Colonic mucosa (tissue), 4 donors: ENCODE measurements at regions not wholly inside any gene's neighbourhood (a gene's known extent, or its start where the extent isn't known, plus 50 kb on each side); places are given as distances from the start of the nearest gene placed in this dataset.

Source experiments
- DNase-seq: peaks from one replicate; pipeline ENCODE4 v3.0.0-alpha.2; 2020
- H3K27ac ChIP-seq: fragments of 200-600 bp; one replicate; pipeline ENCODE4 v1.8.0; 2021
- H3K27me3 ChIP-seq: fragments of 200-600 bp; one replicate; pipeline ENCODE4 v1.8.0; 2021
- H3K36me3 ChIP-seq: fragments of 200-600 bp; one replicate; pipeline ENCODE4 v1.8.0; 2021
- H3K4me1 ChIP-seq: fragments of 200-600 bp; one replicate; pipeline ENCODE4 v1.8.0; 2021; ENCODE audit warnings: mild to moderate bottlenecking
- H3K4me3 ChIP-seq: fragments of 200-600 bp; one replicate; pipeline ENCODE4 v1.8.0; 2021
- H3K9ac ChIP-seq, 2 donors: one replicate each; pipeline ENCODE4 v1.7.0; 2013; ENCODE audit warnings: control low read depth in 2 of 2, low read depth in 2 of 2, low read length in 2 of 2
- H3K9me3 ChIP-seq: fragments of 200-600 bp; one replicate; pipeline ENCODE4 v1.8.0; 2021
- intact Hi-C: fragments of 100-400 bp; cut with DNase I; formaldehyde crosslinking; loops from one replicate; pipeline ENCODE4 v1.14.1; 2022
- TF ChIP-seq, protein P1 (sequence below): fragments of 200-600 bp; IDR thresholded peaks from one replicate; pipeline ENCODE4 v1.8.0; 2022; ENCODE audit warnings: antibody characterized with exemption, mild to moderate bottlenecking
- donor health status: healthy.
- donor health status: DM: no; HTN: no; CAD: no.
- donor health status: DM: no; HTN: no; CAD: no.

GRCh38 chr1:187794561-187794960 is 965.8 kb downstream of the PLA2G4A start:
- no peak overlapping the region for H3K9ac ChIP-seq
- H3K4me1 ChIP-seq: no peaks in the 10 kb centered on the region
- TF ChIP-seq, protein P1, sequence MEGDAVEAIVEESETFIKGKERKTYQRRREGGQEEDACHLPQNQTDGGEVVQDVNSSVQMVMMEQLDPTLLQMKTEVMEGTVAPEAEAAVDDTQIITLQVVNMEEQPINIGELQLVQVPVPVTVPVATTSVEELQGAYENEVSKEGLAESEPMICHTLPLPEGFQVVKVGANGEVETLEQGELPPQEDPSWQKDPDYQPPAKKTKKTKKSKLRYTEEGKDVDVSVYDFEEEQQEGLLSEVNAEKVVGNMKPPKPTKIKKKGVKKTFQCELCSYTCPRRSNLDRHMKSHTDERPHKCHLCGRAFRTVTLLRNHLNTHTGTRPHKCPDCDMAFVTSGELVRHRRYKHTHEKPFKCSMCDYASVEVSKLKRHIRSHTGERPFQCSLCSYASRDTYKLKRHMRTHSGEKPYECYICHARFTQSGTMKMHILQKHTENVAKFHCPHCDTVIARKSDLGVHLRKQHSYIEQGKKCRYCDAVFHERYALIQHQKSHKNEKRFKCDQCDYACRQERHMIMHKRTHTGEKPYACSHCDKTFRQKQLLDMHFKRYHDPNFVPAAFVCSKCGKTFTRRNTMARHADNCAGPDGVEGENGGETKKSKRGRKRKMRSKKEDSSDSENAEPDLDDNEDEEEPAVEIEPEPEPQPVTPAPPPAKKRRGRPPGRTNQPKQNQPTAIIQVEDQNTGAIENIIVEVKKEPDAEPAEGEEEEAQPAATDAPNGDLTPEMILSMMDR: no peak
- no peak for DNase-seq
- H3K4me3 ChIP-seq: no peak overlapping the region
- no peaks in the 10 kb centered on the region for H3K36me3 ChIP-seq
- H3K9me3 ChIP-seq: no peaks in the 10 kb centered on the region
- no peak overlapping the region for H3K27ac ChIP-seq
- intact Hi-C loops: no loop called here
- no peaks in the 10 kb centered on the region for H3K27me3 ChIP-seq

GRCh38 chr1:187809549-187809948 is 980.8 kb downstream of the PLA2G4A start:
- DNase-seq: no peak
- no peak overlapping the region for H3K9ac ChIP-seq
- TF ChIP-seq, protein P1: no peak

DNA sequence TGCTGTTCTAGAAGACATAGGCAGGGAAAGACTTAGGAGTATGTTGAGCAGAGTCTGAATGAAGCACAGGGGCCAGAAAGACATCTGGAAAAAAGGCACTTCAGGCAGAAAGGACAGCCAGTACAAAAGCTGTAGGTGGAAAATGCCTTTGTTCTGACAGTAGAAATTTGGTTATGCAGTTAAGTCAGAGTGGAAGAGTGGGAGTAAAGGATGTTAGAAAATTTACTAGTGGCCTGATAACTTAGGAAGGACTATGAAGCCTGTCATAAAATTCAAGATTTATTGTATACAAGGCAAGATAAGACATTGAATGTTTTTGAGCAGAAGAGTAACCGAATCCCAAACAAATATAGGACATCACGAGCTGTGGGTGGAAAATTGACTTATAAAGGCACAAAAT is 987.9 kb downstream of the PLA2G4A start:
- Histone ChIP-seq H3K9me3 (no peaks in the 10 kb centered on the region), H3K4me1 (no peaks in the 10 kb centered on the region), H3K4me3 (no peak overlapping the region), H3K27me3 (no peaks in the 10 kb centered on the region), H3K36me3 (no peaks in the 10 kb centered on the region), H3K27ac (no peak overlapping the region), H3K9ac (no peak overlapping the region)
- DNase-seq: no peak
- TF ChIP-seq, protein P1: no peak
- intact Hi-C loops: no loop called here

More at GRCh38 chr1:187809549-187809948, 980.8 kb downstream of the PLA2G4A start:
- H3K4me1 ChIP-seq: no peaks in the 10 kb centered on the region
- no peaks in the 10 kb centered on the region for H3K27me3 ChIP-seq
- H3K36me3 ChIP-seq: no peaks in the 10 kb centered on the region
- intact Hi-C loops: no loop called here
- H3K4me3 ChIP-seq: no peak overlapping the region
- H3K27ac ChIP-seq: no peak overlapping the region
- H3K9me3 ChIP-seq: no peaks in the 10 kb centered on the region

- TF ChIP-seq, protein P1: no peak
- no peaks in the 10 kb centered on the region for H3K27me3 ChIP-seq
- H3K9ac ChIP-seq: no peak overlapping the region
- no peak for DNase-seq
- no peaks in the 10 kb centered on the region for H3K4me1 ChIP-seq
- H3K36me3 ChIP-seq: no peaks in the 10 kb centered on the region
- no peak overlapping the region for H3K4me3 ChIP-seq
- H3K9me3 ChIP-seq: no peaks in the 10 kb centered on the region
- intact Hi-C loops: no loop called here
- no peak overlapping the region for H3K27ac ChIP-seq
These were observed 989.0 kb downstream of the PLA2G4A start for GRCh38 chr1:187817782-187818181.

GRCh38 chr1:187819086-187819485 is 990.3 kb downstream of the PLA2G4A start:
- no peaks in the 10 kb centered on the region for H3K36me3 ChIP-seq
- no peak for DNase-seq
- H3K9ac ChIP-seq: no peak overlapping the region
- no peaks in the 10 kb centered on the region for H3K27me3 ChIP-seq
- no peak overlapping the region for H3K27ac ChIP-seq
- H3K4me3 ChIP-seq: no peak overlapping the region
- H3K4me1 ChIP-seq: no peaks in the 10 kb centered on the region
- intact Hi-C loops: no loop called here
- TF ChIP-seq, protein P1: no peak
- no peaks in the 10 kb centered on the region for H3K9me3 ChIP-seq

DNA sequence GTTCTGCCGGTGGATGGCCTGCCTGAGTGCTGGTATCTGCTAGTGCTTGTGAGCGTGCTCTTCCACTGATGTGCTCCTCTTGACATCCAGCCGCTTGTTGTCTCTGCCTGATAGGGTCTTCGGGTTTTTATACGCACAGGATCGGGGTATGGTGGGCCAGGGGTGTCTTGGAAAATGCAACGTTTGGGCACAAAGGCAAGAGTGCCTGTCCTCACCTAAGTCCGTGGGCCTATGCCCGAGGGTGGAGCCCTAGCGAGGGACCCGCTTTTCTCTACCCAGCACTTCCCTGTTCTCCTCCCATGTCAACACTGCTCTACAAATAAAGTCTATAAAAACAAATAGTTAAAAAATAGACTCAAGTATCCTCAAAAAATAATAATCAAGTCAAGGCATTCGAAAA is 1007.8 kb downstream of the PLA2G4A start:
- Histone ChIP-seq H3K4me1 (no peaks in the 10 kb centered on the region), H3K9me3 (no peaks in the 10 kb centered on the region), H3K4me3 (no peak overlapping the region), H3K9ac (no peak overlapping the region), H3K27me3 (no peaks in the 10 kb centered on the region), H3K36me3 (no peaks in the 10 kb centered on the region), H3K27ac (no peak overlapping the region)
- DNase-seq: no peak
- intact Hi-C loops: no loop called here
- TF ChIP-seq, protein P1: no peak
